SU-DHL-6 (cell line): ENCODE measurements at regions not wholly inside any gene's neighbourhood (a gene's known extent, or its start where the extent isn't known, plus 50 kb on each side); places are given as distances from the start of the nearest gene placed in this dataset.
A peak's percentile ranks its signal among the peaks of the same experiment; 100 is the strongest.

Source experiments
- H2AFZ ChIP-seq: fragments of 200-600 bp; sonication (generic); 2 replicates; pipeline ENCODE4 v1.6.1; 2014; ENCODE audit warnings: low read depth, mild to moderate bottlenecking, moderate library complexity, mixed read lengths, antibody characterized with exemption, low read length; ENCODE audit not compliant: severe bottlenecking
- H3F3A ChIP-seq: fragments of 200-600 bp; shearing (Covaris generic); 2 replicates; pipeline ENCODE4 v1.6.0; 2016; ENCODE audit warnings: antibody characterized with exemption, mild to moderate bottlenecking; ENCODE audit not compliant: insufficient read depth
- H3K27ac ChIP-seq: fragments of 200-600 bp; sonication (generic); 2 replicates; pipeline ENCODE4 v1.5.1; 2016; ENCODE audit warnings: low read depth, mild to moderate bottlenecking, low read length, moderate library complexity, mixed read lengths
- H3K27me3 ChIP-seq: fragments of 200-600 bp; sonication (generic), shearing (Covaris generic); 2 replicates; pipeline ENCODE4 v1.6.0; 2014; ENCODE audit warnings: mild to moderate bottlenecking, low read length
- H3K36me3 ChIP-seq: fragments of 200-600 bp; sonication (generic); 2 replicates; pipeline ENCODE4 v1.6.1; 2014; ENCODE audit warnings: mild to moderate bottlenecking, low read length, mixed read lengths
- H3K4me2 ChIP-seq: fragments of 300-600, 200-600 bp; shearing (Covaris generic), sonication (generic); 2 replicates; pipeline ENCODE4 v1.6.0; 2014; ENCODE audit warnings: low read length, low read depth, mild to moderate bottlenecking; ENCODE audit not compliant: poor library complexity, severe bottlenecking
- H3K4me3 ChIP-seq: fragments of 200-600 bp; sonication (generic); 2 replicates; pipeline ENCODE4 v1.5.1; 2014; ENCODE audit warnings: antibody characterized with exemption, low read length, mild to moderate bottlenecking, mixed read lengths; ENCODE audit not compliant: insufficient read depth, poor library complexity, severe bottlenecking
- H3K79me2 ChIP-seq: fragments of 200-600 bp; sonication (generic); 2 replicates; pipeline ENCODE4 v1.6.1; 2014; ENCODE audit warnings: mild to moderate bottlenecking, low read length, moderate library complexity; ENCODE audit not compliant: insufficient read depth
- H3K9ac ChIP-seq: fragments of 200-600 bp; sonication (generic); 2 replicates; pipeline ENCODE4 v1.7.0; 2014; ENCODE audit warnings: mild to moderate bottlenecking, low read length
- H3K9me2 ChIP-seq: fragments of 200-600 bp; sonication (generic); replicated peaks from 2 replicates; pipeline ENCODE4 v1.6.1; 2014; ENCODE audit warnings: low read length; ENCODE audit not compliant: insufficient read depth
- H3K9me3 ChIP-seq: fragments of 200-600 bp; sonication (generic); 2 replicates; pipeline ENCODE4 v1.6.1; 2014; ENCODE audit warnings: low read length, mixed read lengths; ENCODE audit not compliant: insufficient read depth
- H4K20me1 ChIP-seq: fragments of 200-600 bp; sonication (generic); 2 replicates; pipeline ENCODE4 v1.6.1; 2014; ENCODE audit warnings: low read depth, mild to moderate bottlenecking, antibody characterized with exemption, low read length, moderate library complexity, mixed read lengths
- CTCF ChIP-seq: fragments of 200-600 bp; sonication (generic); IDR thresholded peaks from one replicate; pipeline ENCODE4 v1.5.1; 2017; ENCODE audit warnings: antibody characterized with exemption, mild to moderate bottlenecking, low read length, moderate library complexity; ENCODE audit not compliant: insufficient read depth, poor library complexity, severe bottlenecking
- EZH2phosphoT487 ChIP-seq: fragments of 200-600 bp; sonication (generic), shearing (Covaris generic); conservative IDR thresholded peaks from 2 replicates; pipeline ENCODE4 v1.6.1; 2018; ENCODE audit warnings: mild to moderate bottlenecking, antibody characterized with exemption, low read length, moderate library complexity, mixed read lengths

DNA sequence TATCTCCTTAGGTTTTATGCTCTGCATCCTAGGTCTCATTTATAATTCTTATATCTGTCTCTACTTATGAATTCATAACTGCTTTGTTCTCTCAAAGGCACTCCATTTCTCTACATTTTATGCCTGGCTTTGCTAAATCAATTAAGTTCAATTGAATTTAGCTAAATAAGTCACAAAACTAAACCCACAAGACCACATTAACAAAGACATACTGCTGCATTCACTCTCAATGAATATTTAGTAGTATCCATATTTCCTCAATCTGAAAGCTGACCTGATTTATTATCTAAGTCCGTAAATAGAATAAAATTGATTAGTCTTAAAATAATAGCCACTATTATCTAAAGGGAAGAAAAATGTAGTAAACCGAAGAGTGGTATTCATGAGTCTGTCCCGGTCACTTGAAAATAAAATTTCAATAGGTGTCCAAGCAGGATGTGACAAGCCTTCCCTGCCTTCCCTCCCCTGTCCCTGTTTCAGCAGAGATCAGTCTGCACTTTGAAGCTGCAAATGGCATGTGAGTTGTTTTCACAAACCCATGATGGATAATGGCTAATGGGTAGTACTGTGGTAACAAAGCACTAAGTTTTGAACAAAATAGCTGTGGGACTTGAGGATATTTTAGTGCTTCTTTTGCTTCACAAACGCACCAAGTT, 295.0 kb upstream of the NCAM2 start:
- Histone ChIP-seq H2AFZ (no peak overlapping the region), H3K4me2 (no peak overlapping the region), H4K20me1 (no peaks in the 10 kb centered on the region), H3K27me3 (no peaks in the 10 kb centered on the region), H3K4me3 (no peak overlapping the region), H3K9me3 (no peaks in the 10 kb centered on the region), H3K36me3 (no peaks in the 10 kb centered on the region), H3K27ac (no peak overlapping the region), H3F3A (no peaks in the 10 kb centered on the region), H3K79me2 (no peaks in the 10 kb centered on the region), H3K9me2 (no peaks in the 10 kb centered on the region), H3K9ac (no peak overlapping the region)
- TF ChIP-seq CTCF (no peak), EZH2phosphoT487 (no peak)

DNA sequence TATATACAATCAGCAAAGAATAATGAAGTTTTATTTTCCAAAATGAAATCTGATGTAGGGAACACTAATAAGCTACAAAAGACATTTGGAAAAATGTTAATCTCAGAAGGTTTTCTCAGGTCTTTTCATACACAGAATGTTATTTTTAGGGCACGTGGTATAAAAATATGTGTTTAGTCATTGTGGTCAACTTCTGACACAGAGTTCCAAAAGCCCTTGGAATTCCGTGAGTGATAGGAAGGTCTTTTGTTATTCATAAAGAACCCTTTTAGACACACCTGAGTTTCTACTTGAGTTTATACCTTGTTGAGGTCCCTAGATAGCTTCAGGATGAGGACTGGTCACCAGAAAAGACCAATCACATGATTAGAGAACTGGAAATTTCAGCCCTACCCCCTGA, 277.6 kb upstream of the NCAM2 start:
- Histone ChIP-seq H3K4me2 (no peak overlapping the region), H4K20me1 (no peaks in the 10 kb centered on the region), H3F3A (no peaks in the 10 kb centered on the region), H3K36me3 (no peaks in the 10 kb centered on the region), H3K4me3 (no peak overlapping the region), H3K9me3 (no peaks in the 10 kb centered on the region), H3K27ac (no peak overlapping the region), H3K27me3 (no peaks in the 10 kb centered on the region), H2AFZ (peak overlapping the region; percentile 58), H3K79me2 (no peaks in the 10 kb centered on the region), H3K9ac (no peak overlapping the region), H3K9me2 (no peaks in the 10 kb centered on the region)
- no peak for TF ChIP-seq CTCF
- no peak for TF ChIP-seq EZH2phosphoT487

DNA sequence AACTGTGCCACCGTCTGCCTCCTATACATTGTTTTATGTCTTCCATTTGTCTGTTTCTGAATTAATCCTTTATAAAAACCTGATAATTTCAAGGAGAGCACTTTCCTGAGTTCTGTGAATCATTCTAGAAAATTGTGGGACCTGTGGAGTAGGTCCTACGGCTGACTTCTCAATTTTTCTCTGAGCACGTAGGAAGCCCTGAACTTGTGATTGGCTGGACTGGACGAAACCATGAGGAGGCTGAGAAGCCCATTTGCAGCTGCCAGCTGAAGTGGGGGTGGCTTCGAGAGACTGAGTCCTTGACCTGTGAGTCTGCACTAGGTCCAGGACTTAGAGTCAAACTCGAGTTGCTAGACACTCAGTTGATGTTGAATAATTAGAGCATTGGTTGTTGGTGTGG, 277.1 kb upstream of the NCAM2 start:
- Histone ChIP-seq H3K79me2 (no peaks in the 10 kb centered on the region), H3F3A (no peaks in the 10 kb centered on the region), H3K4me2 (no peak overlapping the region), H2AFZ (peak overlapping the region; percentile 37), H3K9me3 (no peaks in the 10 kb centered on the region), H3K9me2 (no peaks in the 10 kb centered on the region), H3K4me3 (no peak overlapping the region), H4K20me1 (no peaks in the 10 kb centered on the region), H3K9ac (no peak overlapping the region), H3K27ac (no peak overlapping the region), H3K27me3 (no peaks in the 10 kb centered on the region), H3K36me3 (no peaks in the 10 kb centered on the region)
- TF ChIP-seq EZH2phosphoT487 (no peak), CTCF (no peak)
